IMR-90 (cell line): ENCODE measurements at regions not wholly inside any gene's neighbourhood (a gene's known extent, or its start where the extent isn't known, plus 50 kb on each side); places are given as distances from the start of the nearest gene placed in this dataset.

ENCODE experiments used
- CEBPB ChIP-seq: IDR thresholded peaks from 2 replicates; pipeline ENCODE4 v1.6.1; 2012; ENCODE audit warnings: low read depth, low read length, improper control_type of control experiment
- CHD1 ChIP-seq: IDR thresholded peaks from 2 replicates; pipeline ENCODE4 v1.6.1; 2012; ENCODE audit warnings: low read depth, low read length, improper control_type of control experiment
- CTCF ChIP-seq: conservative IDR thresholded peaks from 2 replicates; pipeline ENCODE4 v1.5.1; 2012; ENCODE audit warnings: mild to moderate bottlenecking, low read depth, low read length, improper control_type of control experiment
- MXI1 ChIP-seq: IDR thresholded peaks from 2 replicates; pipeline ENCODE4 v1.6.1; 2012; ENCODE audit warnings: low read depth, mild to moderate bottlenecking, low read length, moderate library complexity, borderline replicate concordance
- POLR2A ChIP-seq: IDR thresholded peaks from 2 replicates; pipeline ENCODE4 v1.6.1; 2012; ENCODE audit warnings: mild to moderate bottlenecking, low read depth, low read length
- RAD21 ChIP-seq: IDR thresholded peaks from 2 replicates; pipeline ENCODE4 v1.6.1; 2012; ENCODE audit warnings: low read length, improper control_type of control experiment
- RCOR1 ChIP-seq: IDR thresholded peaks from 2 replicates; pipeline ENCODE4 v1.6.1; 2012; ENCODE audit warnings: mild to moderate bottlenecking, low read length, improper control_type of control experiment; ENCODE audit not compliant: insufficient replicate concordance
- RFX5 ChIP-seq: IDR thresholded peaks from 2 replicates; pipeline ENCODE4 v1.8.0; 2012; ENCODE audit warnings: low read depth, mild to moderate bottlenecking, low read length, moderate library complexity
- SMC3 ChIP-seq: fragments of 150-350 bp; IDR thresholded peaks from 2 replicates; pipeline ENCODE4 v1.6.1; 2016; ENCODE audit warnings: low read depth, mild to moderate bottlenecking, antibody characterized with exemption, low read length, moderate library complexity
- USF2 ChIP-seq: fragments of 150-350 bp; IDR thresholded peaks from 2 replicates; pipeline ENCODE4 v1.6.1; 2017; ENCODE audit warnings: mild to moderate bottlenecking, antibody characterized with exemption, low read length, low read depth

DNA sequence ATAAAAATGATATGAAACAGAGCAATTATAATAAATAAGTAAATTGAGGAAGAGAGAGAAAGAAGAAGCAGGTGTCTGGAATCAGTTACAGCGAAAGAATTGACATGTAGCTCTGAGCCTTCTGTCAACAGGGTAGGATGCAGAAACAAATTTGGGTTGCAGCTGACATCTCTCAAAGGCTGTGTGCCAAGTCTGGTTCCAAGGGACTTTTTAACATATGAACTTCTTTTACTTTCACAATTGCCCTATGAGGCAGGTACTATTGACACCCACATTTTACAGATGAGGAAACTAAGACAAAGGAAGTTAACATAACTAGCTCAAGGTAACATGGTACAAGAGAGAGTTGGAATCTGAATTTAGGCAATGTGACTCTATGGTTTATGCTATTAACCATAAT lies 260.0 kb downstream of the ASXL3 start:
- TF ChIP-seq CTCF = no peak
- TF ChIP-seq CEBPB = no peak
- no peak for TF ChIP-seq RFX5
- no peak for TF ChIP-seq MXI1
- no peak for TF ChIP-seq USF2
- no peak for TF ChIP-seq RCOR1
- TF ChIP-seq CHD1 = no peak
- TF ChIP-seq SMC3 = no peak
- no peak for TF ChIP-seq RAD21
- TF ChIP-seq POLR2A = no peak
